ENCODE measurements at regions not wholly inside any gene's neighbourhood (a gene's known extent, or its start where the extent isn't known, plus 50 kb on each side); places are given as distances from the start of the nearest gene placed in this dataset.

DNA sequence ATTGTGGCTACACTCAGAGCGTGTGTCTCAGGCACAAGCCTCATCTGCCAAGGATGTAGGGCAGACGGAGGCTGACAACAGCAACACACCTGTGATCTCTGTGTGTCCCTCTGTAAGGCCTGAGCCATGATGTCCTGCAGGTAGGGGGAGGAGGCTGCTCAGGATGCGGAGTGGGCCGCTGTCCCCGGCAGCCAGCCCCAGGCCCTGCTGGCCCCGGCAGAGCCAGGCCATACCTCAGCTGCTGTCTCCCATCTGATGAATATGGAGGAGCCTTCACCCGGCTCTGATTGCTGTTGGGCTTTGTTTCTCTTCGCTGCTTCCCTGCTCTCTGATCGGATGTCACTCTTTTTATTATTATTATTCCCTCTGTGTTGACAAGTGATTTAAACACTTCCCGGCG is 83.6 kb upstream of the NCAM1 start:
- TF ChIP-seq POLR2A (IDR thresholded peaks at IDR 0.05), result no peak
- TF ChIP-seq, protein P1, sequence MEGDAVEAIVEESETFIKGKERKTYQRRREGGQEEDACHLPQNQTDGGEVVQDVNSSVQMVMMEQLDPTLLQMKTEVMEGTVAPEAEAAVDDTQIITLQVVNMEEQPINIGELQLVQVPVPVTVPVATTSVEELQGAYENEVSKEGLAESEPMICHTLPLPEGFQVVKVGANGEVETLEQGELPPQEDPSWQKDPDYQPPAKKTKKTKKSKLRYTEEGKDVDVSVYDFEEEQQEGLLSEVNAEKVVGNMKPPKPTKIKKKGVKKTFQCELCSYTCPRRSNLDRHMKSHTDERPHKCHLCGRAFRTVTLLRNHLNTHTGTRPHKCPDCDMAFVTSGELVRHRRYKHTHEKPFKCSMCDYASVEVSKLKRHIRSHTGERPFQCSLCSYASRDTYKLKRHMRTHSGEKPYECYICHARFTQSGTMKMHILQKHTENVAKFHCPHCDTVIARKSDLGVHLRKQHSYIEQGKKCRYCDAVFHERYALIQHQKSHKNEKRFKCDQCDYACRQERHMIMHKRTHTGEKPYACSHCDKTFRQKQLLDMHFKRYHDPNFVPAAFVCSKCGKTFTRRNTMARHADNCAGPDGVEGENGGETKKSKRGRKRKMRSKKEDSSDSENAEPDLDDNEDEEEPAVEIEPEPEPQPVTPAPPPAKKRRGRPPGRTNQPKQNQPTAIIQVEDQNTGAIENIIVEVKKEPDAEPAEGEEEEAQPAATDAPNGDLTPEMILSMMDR (IDR thresholded peaks at IDR 0.05), result no peak

Measured in vagina (tissue), 2 donors.